ENCODE measurements at regions not wholly inside any gene's neighbourhood (a gene's known extent, or its start where the extent isn't known, plus 50 kb on each side); places are given as distances from the start of the nearest gene placed in this dataset.
"Not testable (repeated sequence)": the region's sequence is repeated elsewhere in the genome, so short reads cannot be mapped to it uniquely, and the experiment has no call there.

DNA sequence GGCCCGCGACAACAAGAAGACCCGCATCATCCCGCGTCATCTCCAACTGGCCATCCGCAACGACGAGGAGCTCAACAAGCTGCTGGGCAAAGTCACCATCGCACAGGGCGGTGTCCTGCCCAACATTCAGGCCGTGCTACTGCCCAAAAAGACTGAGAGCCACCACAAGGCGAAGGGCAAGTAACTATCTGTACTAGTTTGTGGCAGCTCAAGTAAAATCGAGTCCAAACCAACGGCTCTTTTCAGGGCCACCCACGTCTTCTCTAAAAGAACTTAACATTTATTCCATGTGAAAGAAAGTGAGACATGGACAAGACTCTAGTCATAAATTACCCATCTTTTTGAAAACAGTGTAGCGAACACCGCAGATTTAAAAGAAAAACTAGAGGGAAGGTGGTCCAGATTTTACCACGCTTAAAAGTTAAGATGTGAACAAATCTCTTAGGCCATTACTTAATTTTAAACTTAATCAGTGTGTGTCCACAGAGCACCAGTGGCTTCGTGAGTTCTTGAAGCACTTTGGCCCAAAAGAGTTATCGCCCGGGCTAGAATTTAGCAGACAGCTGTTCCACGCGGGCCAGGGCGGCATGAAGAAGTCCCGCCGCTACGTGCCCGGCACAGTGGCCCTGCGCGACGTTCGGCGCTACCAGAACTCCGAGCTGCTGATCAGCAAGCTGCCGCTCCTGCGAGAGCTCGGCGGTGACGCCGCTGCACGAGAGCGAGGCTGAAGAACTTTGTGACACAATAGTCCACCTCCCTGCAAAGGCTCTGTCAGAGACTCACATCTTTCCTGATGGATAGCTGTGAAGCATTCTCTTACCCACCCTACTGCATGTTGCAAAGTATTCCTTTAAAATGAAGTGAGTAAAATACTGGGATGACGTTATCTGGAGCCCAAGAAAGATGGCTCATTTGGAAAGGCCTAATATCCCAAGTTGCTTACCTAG lies 113.9 kb upstream of the PRSS16 start:
- Mint-ChIP-seq H3K36me3 (ENCODE audit: low read depth) (peaks cover 3% of the 10 kb centered on the region), H3K4me3 (no peak overlapping the region), H3K27me3 (ENCODE audit: insufficient read depth) (no peaks in the 10 kb centered on the region), H3K27ac (no peak overlapping the region), H3K4me1 (ENCODE audit: low read depth) (peaks cover 36% of the 10 kb centered on the region), H3K9me3 (no peaks in the 10 kb centered on the region)
- peak; percentile 75 for DNase-seq (ENCODE audit: low spot score)
- intact Hi-C loops (cut with micrococcal nuclease): loop anchor here (1.0 to 5.0 kb wide), 7 partner anchors 55 to 1809 kb away; partner anchors contain the start of gene ZNF184

- Mint-ChIP-seq H3K9me3 (no peaks in the 10 kb centered on the region), H3K4me1 (ENCODE audit: low read depth) (peaks cover 31% of the 10 kb centered on the region), H3K4me3 (peak overlapping the region; percentile 39), H3K27me3 (ENCODE audit: insufficient read depth) (no peaks in the 10 kb centered on the region), H3K27ac (no peak overlapping the region), H3K36me3 (ENCODE audit: low read depth) (peaks cover 3% of the 10 kb centered on the region)
- no peak for DNase-seq (ENCODE audit: low spot score)
- intact Hi-C loops (cut with micrococcal nuclease): no loop called here
These were observed 112.3 kb upstream of the PRSS16 start for GRCh38 chr6:27135087-27135657.

DNA sequence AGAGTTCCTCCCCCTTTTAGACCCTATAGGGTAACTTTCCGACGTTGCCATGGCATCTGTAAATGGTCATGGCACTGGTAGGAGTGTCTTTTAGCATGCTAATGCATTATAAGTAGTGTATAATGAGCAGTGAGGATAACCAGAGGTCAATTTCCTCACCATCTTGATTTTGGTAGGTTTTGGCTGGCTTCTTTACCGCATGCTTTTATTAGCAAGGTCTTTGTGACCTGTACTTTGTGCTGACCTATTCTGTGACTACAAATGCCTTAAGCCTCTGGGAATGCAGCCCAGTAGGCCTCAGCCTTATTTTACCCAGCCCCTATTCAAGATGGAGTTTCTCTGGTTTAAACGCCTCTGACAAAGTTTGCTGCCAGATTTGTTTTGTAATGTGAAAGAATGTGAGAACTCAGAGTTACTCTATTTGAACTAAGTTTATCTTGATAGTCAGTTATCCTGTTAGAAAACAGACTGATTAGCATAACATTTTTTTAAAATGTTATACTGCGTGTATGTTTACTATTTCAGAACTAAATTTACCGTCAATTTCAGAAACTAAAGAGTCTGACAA lies 111.3 kb upstream of the PRSS16 start:
- DNase-seq (ENCODE audit: low spot score): no peak
- H3K4me3 Mint-ChIP-seq: no peak overlapping the region
- H3K27me3 Mint-ChIP-seq (ENCODE audit: insufficient read depth): no peaks in the 10 kb centered on the region
- H3K27ac Mint-ChIP-seq: no peak overlapping the region
- peaks cover 3% of the 10 kb centered on the region for H3K36me3 Mint-ChIP-seq (ENCODE audit: low read depth)
- intact Hi-C loops (cut with micrococcal nuclease): no loop called here
- peaks cover 35% of the 10 kb centered on the region for H3K4me1 Mint-ChIP-seq (ENCODE audit: low read depth)
- no peaks in the 10 kb centered on the region for H3K9me3 Mint-ChIP-seq

GRCh38 chr6:27136978-27137814 lies 110.3 kb upstream of the PRSS16 start:
- Mint-ChIP-seq H3K36me3 (ENCODE audit: low read depth) (peaks cover 3% of the 10 kb centered on the region), H3K27ac (peak overlapping the region; percentile 18), H3K27me3 (ENCODE audit: insufficient read depth) (no peaks in the 10 kb centered on the region), H3K4me1 (ENCODE audit: low read depth) (peaks cover 43% of the 10 kb centered on the region), H3K4me3 (peak overlapping the region; percentile 22), H3K9me3 (no peaks in the 10 kb centered on the region)
- intact Hi-C loops (cut with micrococcal nuclease): no loop called here
- no peak for DNase-seq (ENCODE audit: low spot score)

DNA sequence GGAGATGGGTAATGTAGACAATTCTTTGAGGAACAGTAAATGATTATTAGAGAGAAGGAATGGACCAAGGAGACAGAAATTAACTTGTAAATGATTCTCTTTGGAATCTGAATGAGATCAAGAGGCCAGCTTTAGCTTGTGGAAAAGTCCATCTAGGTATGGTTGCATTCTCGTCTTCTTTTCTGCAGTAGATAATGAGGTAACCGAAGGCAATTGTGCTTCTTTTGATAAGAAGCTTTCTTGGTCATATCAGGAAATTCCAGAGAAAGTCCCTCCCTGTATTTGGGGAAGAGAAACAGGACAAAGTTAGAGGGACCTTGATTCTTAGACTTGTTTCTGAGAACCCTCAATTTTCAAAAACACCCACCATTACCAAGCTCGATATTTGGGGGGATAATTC lies 109.1 kb upstream of the PRSS16 start:
- H3K27ac Mint-ChIP-seq: peak overlapping the region; percentile 97
- DNase-seq (ENCODE audit: low spot score): no peak
- H3K4me3 Mint-ChIP-seq: peak overlapping the region; percentile 96
- H3K9me3 Mint-ChIP-seq: no peaks in the 10 kb centered on the region
- intact Hi-C loops (cut with micrococcal nuclease): loop anchor here (2.0 kb wide), 1 partner anchor 854 kb away; a partner anchor contains a TSS
- H3K4me1 Mint-ChIP-seq (ENCODE audit: low read depth): peaks cover 46% of the 10 kb centered on the region
- no peaks in the 10 kb centered on the region for H3K27me3 Mint-ChIP-seq (ENCODE audit: insufficient read depth)
- peaks cover 2% of the 10 kb centered on the region for H3K36me3 Mint-ChIP-seq (ENCODE audit: low read depth)

GRCh38 chr6:27138837-27139755 lies 108.4 kb upstream of the PRSS16 start:
- H3K27ac Mint-ChIP-seq: peak overlapping the region; percentile 97
- DNase-seq (ENCODE audit: low spot score): peak; percentile 71
- H3K27me3 Mint-ChIP-seq (ENCODE audit: insufficient read depth): no peaks in the 10 kb centered on the region
- intact Hi-C loops (cut with micrococcal nuclease): loop anchor here (1.0 to 2.0 kb wide), 2 partner anchors 8 to 854 kb away; a partner anchor contains a TSS
- peak overlapping the region; percentile 96 for H3K4me3 Mint-ChIP-seq
- H3K9me3 Mint-ChIP-seq: no peaks in the 10 kb centered on the region
- H3K4me1 Mint-ChIP-seq (ENCODE audit: low read depth): peaks cover 49% of the 10 kb centered on the region
- peaks cover 3% of the 10 kb centered on the region for H3K36me3 Mint-ChIP-seq (ENCODE audit: low read depth)

DNA sequence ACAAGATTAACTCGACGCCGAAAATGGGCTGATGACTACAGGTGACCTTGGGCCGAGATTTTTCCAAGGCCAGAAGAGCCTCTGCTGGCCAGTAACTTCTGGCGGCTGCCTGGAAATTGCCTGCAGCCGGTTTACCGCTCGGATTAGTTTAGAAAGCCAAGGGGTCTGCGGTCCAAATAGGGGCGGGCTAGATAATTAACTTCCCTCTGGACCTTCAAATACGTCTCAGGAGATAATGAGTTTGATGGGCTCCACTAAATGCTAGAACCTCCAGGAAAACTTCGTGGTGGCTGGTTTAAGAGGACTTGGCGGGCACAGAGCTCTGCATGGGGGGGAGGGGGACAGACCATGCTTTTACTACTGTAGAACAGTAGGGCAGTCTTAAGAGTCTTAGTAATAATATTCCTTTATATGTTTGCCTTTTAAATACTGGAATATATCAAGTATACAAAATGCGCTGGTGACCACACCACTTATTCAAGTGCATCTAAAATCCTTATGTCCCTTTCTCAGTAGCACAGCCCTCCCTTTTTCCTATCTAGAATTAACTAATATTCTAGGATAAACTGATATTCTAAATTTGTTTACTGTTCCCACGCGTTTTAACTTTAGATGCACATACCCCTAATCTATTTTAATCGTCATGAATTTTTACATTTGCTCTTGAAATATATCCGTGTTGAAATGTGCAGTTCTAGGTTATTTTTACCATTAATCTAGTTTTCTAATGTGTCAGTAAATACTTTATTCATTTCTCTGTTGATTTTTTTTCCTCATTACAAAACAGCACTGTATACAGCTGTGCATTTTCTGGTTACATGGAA lies 107.5 kb upstream of the PRSS16 start:
- Mint-ChIP-seq H3K4me3 (peak overlapping the region; percentile 96), H3K27me3 (ENCODE audit: insufficient read depth) (no peaks in the 10 kb centered on the region), H3K9me3 (no peaks in the 10 kb centered on the region), H3K36me3 (ENCODE audit: low read depth) (peaks cover 3% of the 10 kb centered on the region), H3K27ac (peak overlapping the region; percentile 97), H3K4me1 (ENCODE audit: low read depth) (peaks cover 49% of the 10 kb centered on the region)
- DNase-seq (ENCODE audit: low spot score): no peak
- intact Hi-C loops (cut with micrococcal nuclease): loop anchor here (1.0 to 10.0 kb wide), 4 partner anchors 7 to 995 kb away; a partner anchor contains a TSS

DNA sequence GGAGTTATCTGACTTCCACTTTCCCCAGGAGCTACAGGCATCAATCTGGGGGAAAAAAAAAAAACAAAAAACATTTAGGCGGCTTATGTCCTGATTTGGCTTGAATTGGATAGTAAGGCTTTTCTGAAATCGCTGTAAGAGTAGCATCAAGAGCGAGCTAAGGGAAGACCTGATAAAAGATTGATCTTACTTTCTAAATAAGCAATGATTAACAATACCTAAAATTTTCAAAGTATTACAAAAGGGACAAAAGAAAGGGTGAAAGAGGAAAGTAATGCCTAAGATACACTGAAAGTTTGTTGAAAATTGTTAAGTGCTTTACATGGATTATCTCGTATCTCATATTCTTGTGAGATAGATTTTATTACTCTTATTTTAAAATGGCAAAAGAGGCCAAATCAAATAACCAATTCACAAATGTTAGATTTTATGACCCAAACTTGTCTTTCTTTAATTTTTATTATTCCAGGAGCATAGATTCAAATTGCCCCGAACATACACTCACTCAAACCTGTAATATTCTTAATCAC lies 106.4 kb upstream of the PRSS16 start:
- H3K27ac Mint-ChIP-seq: peak overlapping the region; percentile 93
- intact Hi-C loops (cut with micrococcal nuclease): loop anchor here (2.0 to 10.0 kb wide), 2 partner anchors 16 to 994 kb away; no protein-coding TSS in a partner anchor

GRCh38 chr6:27141529-27142015 lies 105.9 kb upstream of the PRSS16 start:
- peaks cover 3% of the 10 kb centered on the region for H3K36me3 Mint-ChIP-seq (ENCODE audit: low read depth)
- H3K4me1 Mint-ChIP-seq (ENCODE audit: low read depth): peaks cover 35% of the 10 kb centered on the region
- peak overlapping the region; percentile 96 for H3K4me3 Mint-ChIP-seq
- intact Hi-C loops (cut with micrococcal nuclease): loop anchor here (2.0 to 10.0 kb wide), 2 partner anchors 15 to 993 kb away; no protein-coding TSS in a partner anchor
- H3K9me3 Mint-ChIP-seq: no peaks in the 10 kb centered on the region
- peak overlapping the region; percentile 86 for H3K27ac Mint-ChIP-seq
- H3K27me3 Mint-ChIP-seq (ENCODE audit: insufficient read depth): no peaks in the 10 kb centered on the region
- no peak for DNase-seq (ENCODE audit: low spot score)

More for the DNA sequence above, 106.4 kb upstream of the PRSS16 start:
- H3K4me1 Mint-ChIP-seq (ENCODE audit: low read depth): peaks cover 39% of the 10 kb centered on the region
- H3K4me3 Mint-ChIP-seq: peak overlapping the region; percentile 96
- no peaks in the 10 kb centered on the region for H3K9me3 Mint-ChIP-seq
- no peak for DNase-seq (ENCODE audit: low spot score)
- H3K27me3 Mint-ChIP-seq (ENCODE audit: insufficient read depth): no peaks in the 10 kb centered on the region
- H3K36me3 Mint-ChIP-seq (ENCODE audit: low read depth): peaks cover 3% of the 10 kb centered on the region

DNA sequence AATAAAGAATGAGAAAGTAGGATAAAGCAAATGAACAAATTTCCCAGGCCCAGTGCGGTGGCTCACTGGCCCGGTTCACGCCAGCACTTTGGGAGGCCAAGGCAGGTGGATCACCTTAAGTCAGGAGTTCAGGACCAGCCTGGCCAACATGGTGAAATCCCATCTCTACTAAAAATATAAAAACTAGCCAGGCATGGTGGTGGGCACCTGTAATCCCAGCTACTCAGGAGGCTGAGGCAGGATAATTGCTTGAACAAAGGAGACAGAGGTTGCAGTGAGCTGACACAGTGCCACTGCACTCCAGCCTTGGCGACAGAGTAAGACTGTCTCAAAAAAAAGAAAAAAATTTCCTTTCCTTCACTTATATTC lies 104.5 kb upstream of the PRSS16 start:
- not testable (repeated sequence) for H3K36me3 Mint-ChIP-seq (ENCODE audit: low read depth); H3K27me3 Mint-ChIP-seq (ENCODE audit: insufficient read depth); H3K4me3 Mint-ChIP-seq; DNase-seq (ENCODE audit: low spot score); H3K9me3 Mint-ChIP-seq
- Mint-ChIP-seq H3K4me1 (ENCODE audit: low read depth) (peaks cover 29% of the 10 kb centered on the region), H3K27ac (peak overlapping the region; percentile 76)
- intact Hi-C loops (cut with micrococcal nuclease): loop anchor here (10.0 kb wide), 1 partner anchor 992 kb away; no protein-coding TSS in a partner anchor

Data from activated T-helper 1 cell treated with anti-CD3 and anti-CD28 coated beads, Interleukin-12 subunit alpha, Interleukin-12 subunit beta, Interleukin-2, Interleukin-4 antibody, amounts not matched to agents 30 ng/mL and 10 ng/mL and 1 ng/mL, durations not matched to agents 14 hours and 24 hours and 36 hours (primary cell).